Pancreas (tissue), 10 donors: ENCODE measurements at regions not wholly inside any gene's neighbourhood (a gene's known extent, or its start where the extent isn't known, plus 50 kb on each side); places are given as distances from the start of the nearest gene placed in this dataset.

Experiments used
- ATAC-seq, 4 donors: fragments of 200-7000 bp; cut with Tn5 transposase; one replicate each; pipeline versions ENCODE4 v1.8.0 to v1.9.1; 2020; ENCODE audit warnings: mild to moderate bottlenecking in 4 of 4, moderate library complexity in 4 of 4
- DNase-seq, 6 donors: peaks; one replicate each; pipeline ENCODE4 v3.0.0-alpha.2; 2020
- FAIRE-seq: peaks from 2 replicates; lab custom pipeline; 2012; peaks lifted over from hg19 to GRCh38; lab: Jason Lieb, UNC
- H3K27ac ChIP-seq, 4 donors: fragments of 200-600 bp; sonication (generic); 1 replicate in 3 of 4; 2 replicates in 1 of 4; pipeline versions ENCODE4 v1.5.0 to v1.8.0; 2020
- H3K27me3 ChIP-seq, 4 donors: fragments of 200-600 bp; one replicate each; pipeline ENCODE4 v1.8.0; 2021
- H3K36me3 ChIP-seq, 3 donors: fragments of 200-600 bp; sonication (generic) in 1 of 3; one replicate each; pipeline versions ENCODE4 v1.5.0 to v1.8.0; 2020 to 2021
- H3K4me1 ChIP-seq, 3 donors: fragments of 200-600 bp; one replicate each; pipeline ENCODE4 v1.8.0; 2021
- H3K4me3 ChIP-seq, 4 donors: fragments of 200-600 bp; sonication (generic) in 2 of 4; one replicate each; pipeline versions ENCODE4 v1.5.0 to v1.8.0; 2020 to 2021
- H3K9me3 ChIP-seq, 4 donors: fragments of 200-600 bp; one replicate each; pipeline ENCODE4 v1.8.0; 2021
- whole genome bisulfite sequencing, 2 donors: extraction: QIAGEN DNeasy Blood & Tissue Kit; methylation state at CpG; one replicate each; pipeline ENCODE4 v1.1.7; 2013; 5-methylcytosine and 5-hydroxymethylcytosine counted together
- intact Hi-C, 3 donors: fragments of 100-400 bp; cut with DNase I; formaldehyde crosslinking; loops; one replicate each; pipeline versions ENCODE4 v1.11.1 to v1.14.2; 2022
- TF ChIP-seq, protein P1 (sequence below), 4 donors: fragments of 200-600 bp; sonication (generic) in 3 of 4; IDR thresholded peaks; one replicate each; pipeline versions ENCODE4 v1.5.0 to v1.8.0; 2021; ENCODE audit warnings: antibody characterized with exemption in 4 of 4
- donor health status: healthy with polysubstance abuse.
- donor health status: DM: no; HTN: no; CAD: no; lungs with moderate emphysema.
- donor health status: DM: no; HTN: no; CAD: no.
- donor health status: control.
- donor health status: control.
- donor health status: Bipolar disorder and iron deficiency.
- donor health status: DM: yes; HTN: yes; CAD: no.
- donor health status: DM: no; HTN: no; CAD: no.
- donor health status: DM: no; HTN: no; CAD: no.
- donor health status: DM: yes; HTN: yes; CAD: no.

DNA sequence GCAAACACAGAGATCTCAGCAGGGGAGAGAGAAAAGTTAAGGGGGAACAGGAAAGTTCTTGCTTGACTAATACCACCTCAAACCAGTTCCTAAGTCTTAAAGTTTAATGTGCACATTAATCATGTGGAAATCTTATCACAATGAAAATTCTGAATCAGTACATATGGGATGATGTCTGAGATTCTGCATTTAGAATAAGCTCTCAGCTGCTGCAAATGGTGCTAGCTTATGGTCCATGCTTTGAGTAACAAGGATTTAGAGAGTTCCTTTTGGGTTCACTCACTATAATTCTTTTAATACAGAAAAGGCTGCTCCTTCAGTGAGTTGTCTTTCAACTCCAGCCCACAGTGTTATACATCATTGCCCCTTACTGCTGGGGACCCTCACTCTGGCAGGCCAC lies 99.5 kb upstream of the THRB start:
- H3K4me1 ChIP-seq: peaks cover under 1 to 12% (median 10%) of the 10 kb centered on the region in 3 donors
- no peak for ATAC-seq
- H3K4me3 ChIP-seq: no peak overlapping the region
- no peaks in the 10 kb centered on the region for H3K27me3 ChIP-seq
- H3K36me3 ChIP-seq: no peaks in the 10 kb centered on the region
- no peak for FAIRE-seq
- H3K9me3 ChIP-seq: no peaks in the 10 kb centered on the region
- H3K27ac ChIP-seq: no peak overlapping the region
- intact Hi-C loops: no loop called here
- DNase-seq: no peak
- TF ChIP-seq, protein P1, sequence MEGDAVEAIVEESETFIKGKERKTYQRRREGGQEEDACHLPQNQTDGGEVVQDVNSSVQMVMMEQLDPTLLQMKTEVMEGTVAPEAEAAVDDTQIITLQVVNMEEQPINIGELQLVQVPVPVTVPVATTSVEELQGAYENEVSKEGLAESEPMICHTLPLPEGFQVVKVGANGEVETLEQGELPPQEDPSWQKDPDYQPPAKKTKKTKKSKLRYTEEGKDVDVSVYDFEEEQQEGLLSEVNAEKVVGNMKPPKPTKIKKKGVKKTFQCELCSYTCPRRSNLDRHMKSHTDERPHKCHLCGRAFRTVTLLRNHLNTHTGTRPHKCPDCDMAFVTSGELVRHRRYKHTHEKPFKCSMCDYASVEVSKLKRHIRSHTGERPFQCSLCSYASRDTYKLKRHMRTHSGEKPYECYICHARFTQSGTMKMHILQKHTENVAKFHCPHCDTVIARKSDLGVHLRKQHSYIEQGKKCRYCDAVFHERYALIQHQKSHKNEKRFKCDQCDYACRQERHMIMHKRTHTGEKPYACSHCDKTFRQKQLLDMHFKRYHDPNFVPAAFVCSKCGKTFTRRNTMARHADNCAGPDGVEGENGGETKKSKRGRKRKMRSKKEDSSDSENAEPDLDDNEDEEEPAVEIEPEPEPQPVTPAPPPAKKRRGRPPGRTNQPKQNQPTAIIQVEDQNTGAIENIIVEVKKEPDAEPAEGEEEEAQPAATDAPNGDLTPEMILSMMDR (IDR thresholded peaks at IDR 0.05): no peak

DNA sequence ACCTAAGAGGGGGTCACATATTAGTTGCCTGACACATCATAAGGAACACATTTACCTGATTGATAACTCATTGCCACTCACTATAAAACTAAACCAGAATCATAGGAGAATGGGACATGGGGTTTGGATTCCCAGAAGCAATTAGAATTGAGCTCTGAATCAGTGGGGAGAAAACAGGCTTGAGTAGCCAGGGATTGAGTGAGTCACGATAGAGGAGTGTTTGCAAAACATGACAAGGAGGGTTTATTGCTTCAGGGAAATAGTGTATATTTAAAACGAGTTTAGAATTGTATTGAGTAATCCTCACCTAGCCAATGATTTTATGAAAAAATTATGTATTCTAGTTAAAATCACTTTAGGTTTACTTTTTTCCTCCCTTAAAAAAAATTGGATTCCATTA lies 101.1 kb upstream of the THRB start:
- TF ChIP-seq, protein P1 (IDR thresholded peaks at IDR 0.05): no peak
- FAIRE-seq: no peak
- WGBS, 2 donors: 56 to 73% methylated on average over 2 of the region's 2 CpGs
- H3K9me3 ChIP-seq: no peaks in the 10 kb centered on the region
- H3K27me3 ChIP-seq: no peaks in the 10 kb centered on the region
- intact Hi-C loops: no loop called here
- H3K4me3 ChIP-seq: no peak overlapping the region
- DNase-seq: no peak
- H3K4me1 ChIP-seq: peaks cover 6 to 14% (median 13%) of the 10 kb centered on the region in 3 donors
- no peak for ATAC-seq
- no peaks in the 10 kb centered on the region for H3K36me3 ChIP-seq
- H3K27ac ChIP-seq: no peak overlapping the region

DNA sequence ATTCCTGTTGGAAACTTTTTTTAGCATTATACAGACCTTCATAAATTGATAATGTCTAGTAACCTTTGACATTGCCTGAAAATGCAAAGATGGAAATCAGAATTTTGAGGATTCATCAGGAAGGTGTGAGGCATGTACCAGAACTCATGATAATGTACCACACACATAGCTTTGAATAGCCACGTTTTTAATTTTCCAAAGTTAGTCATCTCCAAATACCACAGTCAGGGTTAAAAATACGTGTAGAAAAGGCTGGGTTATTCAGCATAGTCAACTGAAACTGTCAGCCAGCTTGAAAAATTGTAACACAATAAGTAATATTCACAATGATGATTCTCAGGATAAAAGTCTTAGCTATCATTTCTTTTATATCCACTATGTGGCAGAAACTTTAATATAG lies 102.0 kb upstream of the THRB start:
- no peak for FAIRE-seq

DNA sequence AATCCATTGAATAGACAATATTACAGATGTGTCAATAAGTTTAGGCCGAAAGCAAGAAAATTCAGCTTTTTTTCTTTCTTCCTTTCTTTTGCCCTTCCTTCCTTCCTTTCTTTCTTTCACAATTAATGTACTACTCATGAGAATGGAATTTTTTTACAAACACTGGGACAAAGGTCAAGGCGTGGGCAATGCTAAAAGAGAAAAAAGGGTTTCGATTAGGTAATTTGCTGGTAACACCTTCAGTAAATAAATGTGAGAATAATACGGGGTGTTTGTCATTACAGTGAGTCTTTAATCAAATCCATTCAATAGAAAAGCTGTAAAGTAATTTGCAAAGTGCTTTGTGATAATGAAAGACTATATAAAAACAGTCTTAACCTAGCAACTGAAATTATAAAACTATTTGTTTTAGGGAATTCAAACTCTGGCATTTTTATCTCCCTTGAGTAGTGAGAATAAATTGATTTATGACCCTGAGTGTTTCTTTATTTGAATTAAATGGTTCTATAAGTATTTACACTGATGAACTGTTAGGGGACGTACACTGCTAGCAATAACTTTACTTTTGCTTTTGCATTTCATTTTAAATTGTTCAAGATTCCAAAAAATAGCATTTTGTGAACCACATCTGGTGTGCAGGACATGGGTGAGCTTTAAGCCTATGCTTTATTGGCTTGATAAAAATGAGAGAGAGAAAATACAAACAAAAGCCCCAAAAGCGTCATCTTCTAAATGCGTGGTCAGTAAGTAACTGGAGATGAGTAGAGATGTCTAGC lies 104.2 kb upstream of the THRB start:
- H3K4me1 ChIP-seq: peaks cover 6 to 14% (median 14%) of the 10 kb centered on the region in 3 donors
- no peaks in the 10 kb centered on the region for H3K27me3 ChIP-seq
- peak; percentile 78 to 88 (median 85) for ATAC-seq
- intact Hi-C loops: no loop called here
- H3K9me3 ChIP-seq: no peaks in the 10 kb centered on the region
- no peak overlapping the region for H3K4me3 ChIP-seq
- FAIRE-seq: peak; percentile 73
- H3K27ac ChIP-seq: peak overlapping the region in 1 of 4 donors; percentile 6
- TF ChIP-seq, protein P1 (IDR thresholded peaks at IDR 0.05): no peak
- DNase-seq: no peak
- no peaks in the 10 kb centered on the region for H3K36me3 ChIP-seq
- 37 to 40% methylated on average over 7 of the region's 7 CpGs for WGBS, 2 donors

More for the DNA sequence above, 102.0 kb upstream of the THRB start:
- H3K4me1 ChIP-seq: peaks cover 6 to 14% (median 13%) of the 10 kb centered on the region in 3 donors
- no peaks in the 10 kb centered on the region for H3K9me3 ChIP-seq
- TF ChIP-seq, protein P1 (IDR thresholded peaks at IDR 0.05): no peak
- H3K27me3 ChIP-seq: no peaks in the 10 kb centered on the region
- no peak for ATAC-seq
- no peaks in the 10 kb centered on the region for H3K36me3 ChIP-seq
- H3K4me3 ChIP-seq: no peak overlapping the region
- no peak for DNase-seq
- 46 to 67% methylated on average over 2 of the region's 2 CpGs for WGBS, 2 donors
- no peak overlapping the region for H3K27ac ChIP-seq
- intact Hi-C loops: no loop called here
